CD4-positive, alpha-beta T cell (primary cell): ENCODE measurements at regions not wholly inside any gene's neighbourhood (a gene's known extent, or its start where the extent isn't known, plus 50 kb on each side); places are given as distances from the start of the nearest gene placed in this dataset.

Source experiments
- ATAC-seq: fragments of 200-7000 bp; cut with Tn5 transposase; one replicate; pipeline ENCODE4 v1.10.0; 2022; ENCODE audit warnings: mild to moderate bottlenecking; ENCODE audit not compliant: poor library complexity
- CTCF ChIA-PET: fragments of 350-600 bp; sonication (Branson Sonifier 250); formaldehyde crosslinking; loops from one replicate; lab custom pipeline; 2021; ENCODE audit warnings: antibody characterized with exemption, inconsistent platforms; lab: Charles Lee
- POLR2A ChIA-PET: fragments of 350-600 bp; sonication (Branson Sonifier 250); formaldehyde crosslinking; loops from one replicate; lab custom pipeline; 2021; ENCODE audit warnings: antibody characterized with exemption, inconsistent platforms; lab: Charles Lee
- DNase-seq, 14 experiments: peaks; one replicate each; pipeline ENCODE4 v3.0.0-alpha.2; 2013 to 2020; ENCODE audit warnings: mixed read lengths in 2 of 14
- H3K27ac ChIP-seq, 2 donors: one replicate each; pipeline versions ENCODE4 v1.5.1 to v1.7.0; 2013; ENCODE audit warnings: low read length in 2 of 2, low read depth in 1 of 2, mild to moderate bottlenecking in 1 of 2
- H3K27me3 ChIP-seq, 2 experiments: 1 replicate in 1 of 2; 2 replicates in 1 of 2; pipeline versions ENCODE4 v1.6.1 to v1.7.0; 2013; ENCODE audit warnings: low read length in 2 of 2, control low read depth in 1 of 2, mild to moderate bottlenecking in 1 of 2, moderate library complexity in 1 of 2; ENCODE audit not compliant: insufficient read depth in 2 of 2, control insufficient read depth in 1 of 2
- H3K36me3 ChIP-seq: one replicate; pipeline ENCODE4 v1.6.1; 2013; ENCODE audit warnings: low read length, control low read depth; ENCODE audit not compliant: insufficient read depth
- H3K4me1 ChIP-seq: one replicate; pipeline ENCODE4 v1.6.1; 2013; ENCODE audit warnings: low read length, control low read depth; ENCODE audit not compliant: insufficient read depth
- H3K4me3 ChIP-seq: one replicate; pipeline ENCODE4 v1.5.1; 2013; ENCODE audit warnings: mild to moderate bottlenecking, low read length, moderate library complexity
- H3K9me3 ChIP-seq, 2 experiments: 1 replicate in 1 of 2; 2 replicates in 1 of 2; pipeline versions ENCODE4 v1.6.1 to v1.7.0; 2013; ENCODE audit warnings: low read length in 2 of 2, mild to moderate bottlenecking in 2 of 2, control low read depth in 1 of 2, moderate library complexity in 1 of 2; ENCODE audit not compliant: control insufficient read depth in 1 of 2, insufficient read depth in 1 of 2
- H3K27ac Mint-ChIP-seq: one replicate; pipeline ENCODE4 v1.8.0; 2020; ENCODE audit warnings: mixed read lengths
- H3K27me3 Mint-ChIP-seq: one replicate; pipeline ENCODE4 v1.8.0; 2021; ENCODE audit warnings: mixed read lengths
- H3K36me3 Mint-ChIP-seq: one replicate; pipeline ENCODE4 v1.8.0; 2021; ENCODE audit warnings: low read depth, mixed read lengths
- H3K4me1 Mint-ChIP-seq: one replicate; pipeline ENCODE4 v1.8.0; 2021; ENCODE audit warnings: low read depth, mixed read lengths
- H3K4me3 Mint-ChIP-seq: one replicate; pipeline ENCODE4 v1.8.0; 2020; ENCODE audit warnings: mild to moderate bottlenecking, mixed read lengths
- H3K9me3 Mint-ChIP-seq: one replicate; pipeline ENCODE4 v1.8.0; 2020; ENCODE audit warnings: mixed read lengths
- CTCF ChIP-seq: fragments of 200-600 bp; IDR thresholded peaks from one replicate; pipeline ENCODE4 v1.8.0; 2022; ENCODE audit warnings: antibody characterized with exemption, mild to moderate bottlenecking
- intact Hi-C, 2 experiments: fragments of 100-400 bp; cut with DNase I in 1 of 2; cut with micrococcal nuclease in 1 of 2; formaldehyde crosslinking; loops; one replicate each; pipeline versions ENCODE4 v1.15.1 to v1.9.0; 2023 to 2025; cut with DNase I, micrococcal nuclease

DNA sequence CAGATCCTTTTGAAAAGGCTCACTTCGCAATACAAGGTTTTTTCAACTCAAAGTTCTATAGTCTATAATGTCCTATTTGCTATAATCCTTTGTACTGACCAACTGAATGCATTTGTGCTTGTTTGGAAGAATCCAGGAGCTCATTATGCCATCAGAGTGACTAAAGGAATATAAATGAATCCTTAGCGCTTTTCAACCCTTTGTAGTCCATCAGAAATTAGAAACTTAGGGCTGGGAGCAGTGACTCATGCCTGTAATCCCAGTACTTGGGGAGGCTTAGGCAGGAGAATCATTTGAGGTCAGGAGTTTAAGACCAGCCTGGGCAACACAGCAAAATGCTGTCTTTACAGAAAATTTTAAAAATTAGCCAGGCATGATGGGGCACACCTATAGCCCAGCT is 330.2 kb upstream of the CHAC2 start:
- no peaks in the 10 kb centered on the region for H3K36me3 Mint-ChIP-seq
- no peak for TF ChIP-seq CTCF
- Histone ChIP-seq H3K36me3 (no peaks in the 10 kb centered on the region), H3K9me3 (no peaks in the 10 kb centered on the region), H3K4me3 (no peak overlapping the region), H3K27ac (no peak overlapping the region), H3K4me1 (no peaks in the 10 kb centered on the region), H3K27me3 (no peaks in the 10 kb centered on the region)
- DNase-seq, result no peak
- ChIA-PET CTCF (no interaction called here), POLR2A (no interaction called here)
- no peaks in the 10 kb centered on the region for H3K4me1 Mint-ChIP-seq
- H3K9me3 Mint-ChIP-seq, result no peaks in the 10 kb centered on the region
- no peak for ATAC-seq
- no peak overlapping the region for H3K27ac Mint-ChIP-seq
- H3K4me3 Mint-ChIP-seq, result no peak overlapping the region
- H3K27me3 Mint-ChIP-seq, result peaks cover 15% of the 10 kb centered on the region
- intact Hi-C loops, result no loop called here

GRCh38 chr2:53436882-53437281 is 330.7 kb upstream of the CHAC2 start:
- no peak overlapping the region for H3K27ac ChIP-seq
- ChIA-PET CTCF (no interaction called here), POLR2A (no interaction called here)
- ATAC-seq, result no peak
- DNase-seq, result no peak
- Mint-ChIP-seq H3K4me3 (no peak overlapping the region), H3K4me1 (no peaks in the 10 kb centered on the region), H3K27ac (no peak overlapping the region), H3K36me3 (no peaks in the 10 kb centered on the region), H3K9me3 (no peaks in the 10 kb centered on the region), H3K27me3 (peaks cover 15% of the 10 kb centered on the region)
- no peaks in the 10 kb centered on the region for H3K27me3 ChIP-seq
- no peaks in the 10 kb centered on the region for H3K36me3 ChIP-seq
- intact Hi-C loops, result no loop called here
- H3K4me3 ChIP-seq, result no peak overlapping the region
- no peaks in the 10 kb centered on the region for H3K4me1 ChIP-seq
- TF ChIP-seq CTCF, result no peak
- H3K9me3 ChIP-seq, result no peaks in the 10 kb centered on the region

DNA sequence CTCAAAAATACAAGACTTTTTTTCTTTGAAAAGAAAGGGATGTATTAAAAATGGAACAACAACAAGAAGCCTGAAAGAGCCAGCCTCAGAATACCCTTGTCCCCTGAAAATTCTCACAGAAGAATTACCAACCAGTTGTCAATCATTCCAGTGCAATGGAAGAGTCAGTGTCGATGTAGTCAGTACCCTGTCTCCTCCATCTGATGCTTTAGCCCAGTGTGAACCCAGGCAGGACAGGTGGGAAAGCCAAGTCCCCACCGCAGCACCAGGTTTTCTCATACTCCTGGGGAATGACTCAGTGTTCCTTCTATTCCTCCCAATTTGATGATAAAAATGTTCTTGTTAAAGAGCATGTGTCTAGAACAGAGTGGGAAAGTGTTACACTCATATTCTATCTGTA is 332.0 kb upstream of the CHAC2 start:
- H3K4me1 ChIP-seq, result no peaks in the 10 kb centered on the region
- H3K27me3 ChIP-seq, result no peaks in the 10 kb centered on the region
- TF ChIP-seq CTCF, result no peak
- ChIA-PET POLR2A (no interaction called here), CTCF (no interaction called here)
- intact Hi-C loops, result no loop called here
- H3K36me3 ChIP-seq, result no peaks in the 10 kb centered on the region
- peaks cover 15% of the 10 kb centered on the region for H3K27me3 Mint-ChIP-seq
- no peak overlapping the region for H3K27ac Mint-ChIP-seq
- no peak for DNase-seq
- H3K4me1 Mint-ChIP-seq, result no peaks in the 10 kb centered on the region
- no peak for ATAC-seq
- H3K4me3 Mint-ChIP-seq, result no peak overlapping the region
- no peak overlapping the region for H3K4me3 ChIP-seq
- no peaks in the 10 kb centered on the region for H3K9me3 Mint-ChIP-seq
- no peaks in the 10 kb centered on the region for H3K36me3 Mint-ChIP-seq
- no peaks in the 10 kb centered on the region for H3K9me3 ChIP-seq
- H3K27ac ChIP-seq, result no peak overlapping the region
